ENCODE measurements at regions not wholly inside any gene's neighbourhood (a gene's known extent, or its start where the extent isn't known, plus 50 kb on each side); places are given as distances from the start of the nearest gene placed in this dataset.
"Not testable (repeated sequence)": the region's sequence is repeated elsewhere in the genome, so short reads cannot be mapped to it uniquely, and the experiment has no call there.

GRCh38 chr2:113822087-113822815, 65.8 kb upstream of the SLC35F5 start:
- no peaks in the 10 kb centered on the region for H3K4me1 Mint-ChIP-seq
- ChIA-PET CTCF (no interaction called here), POLR2A (no interaction called here)
- no peak for DNase-seq
- no peaks in the 10 kb centered on the region for H3K9me3 Mint-ChIP-seq
- no peak overlapping the region for H3K4me3 Mint-ChIP-seq
- no peaks in the 10 kb centered on the region for H3K36me3 Mint-ChIP-seq (ENCODE audit: low read depth)
- H3K27me3 Mint-ChIP-seq, result no peaks in the 10 kb centered on the region
- H3K27ac Mint-ChIP-seq, result no peak overlapping the region

GRCh38 chr2:113818382-113818951, 62.0 kb upstream of the SLC35F5 start:
- CTCF ChIA-PET, result interaction anchor here (0.9 to 1.3 kb wide), 2 partner anchors 9 to 113 kb away, joined by 3 to 4 read pairs; no protein-coding TSS in a partner anchor
- POLR2A ChIA-PET, result no interaction called here
- no peaks in the 10 kb centered on the region for H3K36me3 Mint-ChIP-seq (ENCODE audit: low read depth)
- H3K4me1 Mint-ChIP-seq, result no peaks in the 10 kb centered on the region
- no peak overlapping the region for H3K27ac Mint-ChIP-seq
- H3K9me3 Mint-ChIP-seq, result no peaks in the 10 kb centered on the region
- H3K27me3 Mint-ChIP-seq, result no peaks in the 10 kb centered on the region
- no peak for DNase-seq
- no peak overlapping the region for H3K4me3 Mint-ChIP-seq

- H3K9me3 Mint-ChIP-seq, H3K4me1 Mint-ChIP-seq: not testable (repeated sequence)
- POLR2A ChIA-PET, result interaction anchor here (0.6 kb wide), 1 partner anchor 556 kb away, joined by 3 read pairs; no protein-coding TSS in a partner anchor
These were observed 57.0 kb upstream of the SLC35F5 start for GRCh38 chr2:113813396-113813795.

DNA sequence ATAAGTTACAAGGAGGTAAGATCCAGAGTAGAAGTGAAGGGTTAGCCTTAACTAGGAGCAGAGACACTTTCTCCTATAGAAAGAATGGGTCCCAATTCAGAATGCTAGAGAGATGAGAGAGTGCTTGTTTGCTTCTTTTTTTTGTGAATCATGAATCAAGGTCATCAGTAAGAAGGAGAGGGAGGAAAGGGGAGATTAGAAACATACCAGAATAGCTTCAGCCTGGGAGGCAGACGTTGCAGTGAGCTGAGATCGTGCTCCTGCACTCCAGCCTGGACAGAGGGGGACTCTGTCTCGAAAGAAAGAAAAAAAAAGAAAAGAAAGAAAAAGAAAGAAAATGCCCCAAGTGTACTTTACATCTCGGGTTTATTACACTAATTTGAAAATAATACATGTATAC, 55.8 kb upstream of the SLC35F5 start:
- no peak overlapping the region for H3K4me3 Mint-ChIP-seq
- no peaks in the 10 kb centered on the region for H3K9me3 Mint-ChIP-seq
- no peak for DNase-seq
- ChIA-PET CTCF (no interaction called here), POLR2A (no interaction called here)
- no peak overlapping the region for H3K27ac Mint-ChIP-seq
- H3K36me3 Mint-ChIP-seq (ENCODE audit: low read depth), result no peaks in the 10 kb centered on the region
- no peaks in the 10 kb centered on the region for H3K27me3 Mint-ChIP-seq
- no peaks in the 10 kb centered on the region for H3K4me1 Mint-ChIP-seq

More at GRCh38 chr2:113813396-113813795, 57.0 kb upstream of the SLC35F5 start:
- H3K27me3 Mint-ChIP-seq; H3K36me3 Mint-ChIP-seq (ENCODE audit: low read depth); H3K27ac Mint-ChIP-seq; DNase-seq; CTCF ChIA-PET; H3K4me3 Mint-ChIP-seq: not testable (repeated sequence)

GRCh38 chr2:113809076-113809736, 52.8 kb upstream of the SLC35F5 start:
- Mint-ChIP-seq H3K27me3 (no peaks in the 10 kb centered on the region), H3K4me3 (no peak overlapping the region), H3K36me3 (ENCODE audit: low read depth) (no peaks in the 10 kb centered on the region), H3K9me3 (no peaks in the 10 kb centered on the region), H3K27ac (no peak overlapping the region), H3K4me1 (no peaks in the 10 kb centered on the region)
- ChIA-PET CTCF (interaction anchor here (1.1 to 1.6 kb wide), 2 partner anchors 10 to 19 kb away, joined by 3 to 4 read pairs; no protein-coding TSS in a partner anchor), POLR2A (no interaction called here)
- no peak for DNase-seq

DNA sequence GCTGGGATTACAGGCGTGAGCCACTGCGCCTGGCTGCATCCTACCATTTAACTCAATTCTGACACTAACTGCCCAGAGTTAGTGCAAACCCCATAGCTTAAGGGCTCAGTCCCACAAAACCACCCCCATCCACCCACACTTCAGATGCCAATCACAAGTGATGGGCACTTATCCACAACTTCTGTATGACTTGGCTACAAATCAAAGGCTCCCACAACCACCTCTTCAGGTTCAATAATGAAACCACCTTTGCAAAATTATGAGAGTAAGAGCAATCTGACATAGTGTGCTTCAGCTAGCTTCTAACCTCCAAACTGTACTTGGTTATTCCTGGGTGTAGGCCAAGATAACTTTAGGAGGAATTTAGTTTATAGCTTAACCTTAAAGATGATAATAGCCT, 51.3 kb upstream of the SLC35F5 start:
- ChIA-PET POLR2A (no interaction called here), CTCF (no interaction called here)
- Mint-ChIP-seq H3K9me3 (no peaks in the 10 kb centered on the region), H3K36me3 (ENCODE audit: low read depth) (no peaks in the 10 kb centered on the region), H3K27ac (no peak overlapping the region), H3K27me3 (no peaks in the 10 kb centered on the region), H3K4me3 (no peak overlapping the region), H3K4me1 (no peaks in the 10 kb centered on the region)
- no peak for DNase-seq

DNA sequence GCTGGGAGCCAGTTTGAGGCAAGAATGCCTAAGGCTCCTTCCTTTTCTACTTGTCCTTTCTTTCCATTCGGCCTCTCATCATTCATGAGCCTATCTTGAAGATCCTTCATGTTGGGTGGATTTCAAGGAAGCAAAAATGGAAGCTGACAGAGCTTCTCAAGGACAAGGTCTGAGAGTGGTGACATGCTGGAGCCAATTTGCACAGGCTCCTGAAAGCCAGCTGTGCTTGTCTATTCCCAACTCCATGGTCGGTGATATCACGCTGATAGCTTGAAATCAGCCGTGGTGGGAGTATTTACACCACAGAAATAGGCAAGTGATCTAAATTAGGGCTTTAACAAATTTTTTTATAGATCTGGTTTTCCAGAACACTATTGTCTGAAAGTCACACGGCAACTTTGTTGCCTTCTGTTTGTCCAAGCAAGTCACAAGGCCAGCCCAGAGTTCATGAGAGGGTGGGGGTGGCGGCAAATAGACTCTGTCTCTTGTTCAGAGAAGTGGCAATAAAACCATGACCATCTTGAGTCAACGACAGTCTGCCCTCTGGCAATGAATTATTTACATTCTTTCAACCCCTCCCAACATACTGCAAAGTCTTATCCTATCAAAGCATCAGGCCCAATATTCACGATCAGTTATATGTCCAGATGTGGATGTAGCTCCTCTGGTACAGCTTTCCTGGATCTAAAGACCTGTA, 49.9 kb upstream of the SLC35F5 start:
- ChIA-PET CTCF (interaction anchor here (0.9 kb wide), 1 partner anchor 8 kb away, joined by 3 read pairs; no protein-coding TSS in a partner anchor), POLR2A (no interaction called here)
- no peaks in the 10 kb centered on the region for H3K27me3 Mint-ChIP-seq
- no peaks in the 10 kb centered on the region for H3K4me1 Mint-ChIP-seq
- H3K27ac Mint-ChIP-seq, result no peak overlapping the region
- no peak overlapping the region for H3K4me3 Mint-ChIP-seq
- H3K9me3 Mint-ChIP-seq, result no peaks in the 10 kb centered on the region
- no peak for DNase-seq
- H3K36me3 Mint-ChIP-seq (ENCODE audit: low read depth), result no peaks in the 10 kb centered on the region
